ENCODE measurements at regions not wholly inside any gene's neighbourhood (a gene's known extent, or its start where the extent isn't known, plus 50 kb on each side); places are given as distances from the start of the nearest gene placed in this dataset.

GRCh38 chr5:167699432-167699831 is 592.0 kb upstream of the WWC1 start (continued):
- TF ChIP-seq ZBTB33 (IDR thresholded peaks at IDR 0.05): no peak
- no peak for TF ChIP-seq YY1 (IDR thresholded peaks at IDR 0.05)
- no peak for TF ChIP-seq FOXA1 (IDR thresholded peaks at IDR 0.05)

- no peak overlapping the region for H3K4me3 ChIP-seq (ENCODE audit: low read depth in 1 of 3, low read length in 3 of 3)
- TF ChIP-seq EGR1 (IDR thresholded peaks at IDR 0.05; ENCODE audit: low read depth in 2 of 2) (no peak), ATF3 (IDR thresholded peaks at IDR 0.05) (no peak), SP1 (IDR thresholded peaks at IDR 0.05) (no peak), RXRA (IDR thresholded peaks at IDR 0.05) (no peak), MAX (IDR thresholded peaks at IDR 0.05) (no peak), HNF4A (conservative IDR thresholded peaks at IDR 0.05) (no peak), HNF4G (IDR thresholded peaks at IDR 0.05) (no peak), FOXA1 (IDR thresholded peaks at IDR 0.05) (no peak), CTCF (IDR thresholded peaks at IDR 0.05; ENCODE audit: low read depth, low read length, missing input control) (no peak), RAD21 (IDR thresholded peaks at IDR 0.05) (no peak), TAF1 (conservative IDR thresholded peaks at IDR 0.05) (no peak), NR2F2 (IDR thresholded peaks at IDR 0.05) (no peak), JUND (IDR thresholded peaks at IDR 0.05) (no peak), REST (IDR thresholded peaks at IDR 0.05) (no peak), YY1 (IDR thresholded peaks at IDR 0.05) (no peak), FOXA2 (IDR thresholded peaks at IDR 0.05) (no peak)
- H3K4me1 ChIP-seq (ENCODE audit: control insufficient read depth in 4 of 4, insufficient read depth in 4 of 4, low read length in 3 of 4): no peaks in the 10 kb centered on the region
- no peak for DNase-seq (ENCODE audit: low spot score)
- H3K36me3 ChIP-seq (ENCODE audit: control insufficient read depth in 4 of 4, insufficient read depth in 3 of 4, low read depth in 1 of 4, low read length in 3 of 4): no peaks in the 10 kb centered on the region
- no peak overlapping the region for H3K27ac ChIP-seq (ENCODE audit: low read depth in 1 of 2, low read length in 2 of 2)
- H3K9ac ChIP-seq (ENCODE audit: low read depth in 1 of 2, low read length in 2 of 2): no peak overlapping the region
- WGBS: 85% methylated on average over 1 of the region's 1 CpG
- no peaks in the 10 kb centered on the region for H3K9me3 ChIP-seq (ENCODE audit: control insufficient read depth in 4 of 4, low read length in 3 of 4)
- H3K27me3 ChIP-seq (ENCODE audit: control insufficient read depth in 4 of 4, insufficient read depth in 4 of 4, low read length in 3 of 4): no peaks in the 10 kb centered on the region
These were observed 590.4 kb upstream of the WWC1 start for GRCh38 chr5:167701051-167701450.

All from liver (tissue), 8 donors.